Endodermal cell (in vitro differentiated cells): ENCODE measurements at regions not wholly inside any gene's neighbourhood (a gene's known extent, or its start where the extent isn't known, plus 50 kb on each side); places are given as distances from the start of the nearest gene placed in this dataset.

Experiments
- DNase-seq: peaks from one replicate; pipeline ENCODE4 v3.0.0-alpha.2; 2017
- H3K27ac ChIP-seq: 2 replicates; pipeline ENCODE4 v1.5.1; 2013; ENCODE audit warnings: mild to moderate bottlenecking, low read depth, low read length, moderate library complexity
- H3K27me3 ChIP-seq: 2 replicates; pipeline ENCODE4 v1.6.1; 2013; ENCODE audit warnings: mild to moderate bottlenecking, low read length, moderate library complexity; ENCODE audit not compliant: insufficient read depth, control insufficient read depth, poor library complexity, severe bottlenecking
- H3K36me3 ChIP-seq: 2 replicates; pipeline ENCODE4 v1.7.0; 2013; ENCODE audit warnings: mild to moderate bottlenecking, low read length, moderate library complexity; ENCODE audit not compliant: control insufficient read depth, insufficient read depth
- H3K4me1 ChIP-seq: one replicate; pipeline ENCODE4 v1.7.0; 2013; ENCODE audit warnings: low read length; ENCODE audit not compliant: control insufficient read depth, insufficient read depth
- H3K4me3 ChIP-seq: 2 replicates; pipeline ENCODE4 v1.5.1; 2013; ENCODE audit warnings: mild to moderate bottlenecking, low read length, moderate library complexity
- H3K9ac ChIP-seq: 2 replicates; pipeline ENCODE4 v1.6.1; 2013; ENCODE audit warnings: mild to moderate bottlenecking, low read length, moderate library complexity; ENCODE audit not compliant: poor library complexity, severe bottlenecking; ENCODE audit errors: extremely low read depth
- H3K9me3 ChIP-seq: 2 replicates; pipeline ENCODE4 v1.6.1; 2013; ENCODE audit warnings: mild to moderate bottlenecking, low read length, moderate library complexity; ENCODE audit not compliant: control insufficient read depth
- H3K27ac Mint-ChIP-seq: 2 replicates; pipeline ENCODE4 v1.8.0; 2020; ENCODE audit warnings: mixed read lengths
- H3K27me3 Mint-ChIP-seq: 2 replicates; pipeline ENCODE4 v1.8.0; 2021; ENCODE audit warnings: mild to moderate bottlenecking, mixed read lengths; ENCODE audit not compliant: insufficient read depth
- H3K36me3 Mint-ChIP-seq: 2 replicates; pipeline ENCODE4 v1.8.0; 2020; ENCODE audit warnings: low read depth, mixed read lengths
- H3K4me1 Mint-ChIP-seq: 2 replicates; pipeline ENCODE4 v1.8.0; 2020; ENCODE audit warnings: mixed read lengths
- H3K4me3 Mint-ChIP-seq: 2 replicates; pipeline ENCODE4 v1.8.0; 2020; ENCODE audit warnings: mild to moderate bottlenecking, moderate library complexity, mixed read lengths
- H3K9me3 Mint-ChIP-seq: 2 replicates; pipeline ENCODE4 v1.8.0; 2020; ENCODE audit warnings: mild to moderate bottlenecking, mixed read lengths
- CTCF ChIP-seq: fragments of 200-600 bp; sonication (generic); conservative IDR thresholded peaks from 2 replicates; pipeline ENCODE4 v1.5.0; 2021; ENCODE audit warnings: antibody characterized with exemption, mild to moderate bottlenecking
- WGBS, 2 experiments: methylation state at CpG; one replicate each; pipeline versions ENCODE4 v1.1.5 to v1.1.7; 2013; ENCODE audit warnings: missing lambda C conversion rate in 2 of 2, mixed read lengths in 1 of 2; ENCODE audit not compliant: insufficient coverage in 1 of 2, insufficient read length in 1 of 2; 5-methylcytosine and 5-hydroxymethylcytosine counted together

- no peaks in the 10 kb centered on the region for H3K27me3 Mint-ChIP-seq
- DNase-seq: no peak
- H3K4me1 Mint-ChIP-seq: peaks cover 2% of the 10 kb centered on the region
- Histone ChIP-seq H3K4me3 (no peak overlapping the region), H3K27me3 (no peaks in the 10 kb centered on the region), H3K9ac (no peak overlapping the region), H3K9me3 (no peaks in the 10 kb centered on the region), H3K36me3 (no peaks in the 10 kb centered on the region), H3K4me1 (no peaks in the 10 kb centered on the region), H3K27ac (no peak overlapping the region)
- TF ChIP-seq CTCF: no peak
- H3K27ac Mint-ChIP-seq: no peak overlapping the region
- H3K36me3 Mint-ChIP-seq: no peaks in the 10 kb centered on the region
- H3K9me3 Mint-ChIP-seq: peaks cover 1% of the 10 kb centered on the region
- 87 to 94% methylated on average over 3 of the region's 3 CpGs for WGBS, 2 experiments
- H3K4me3 Mint-ChIP-seq: no peak overlapping the region
Observed at GRCh38 chr5:29805804-29806203, 1387.7 kb upstream of the CDH6 start.

GRCh38 chr5:29800752-29801151, 1392.7 kb upstream of the CDH6 start:
- no peak overlapping the region for H3K27ac Mint-ChIP-seq
- no peaks in the 10 kb centered on the region for H3K27me3 ChIP-seq
- no peak overlapping the region for H3K4me3 Mint-ChIP-seq
- H3K4me1 ChIP-seq: no peaks in the 10 kb centered on the region
- peaks cover 6% of the 10 kb centered on the region for H3K4me1 Mint-ChIP-seq
- no peak for TF ChIP-seq CTCF
- 92 to 100% methylated on average over 5 of the region's 5 CpGs for WGBS, 2 experiments
- H3K9ac ChIP-seq: no peak overlapping the region
- no peak overlapping the region for H3K4me3 ChIP-seq
- H3K27me3 Mint-ChIP-seq: peaks cover 2% of the 10 kb centered on the region
- H3K27ac ChIP-seq: no peak overlapping the region
- peaks cover 4% of the 10 kb centered on the region for H3K36me3 Mint-ChIP-seq
- no peak for DNase-seq
- H3K36me3 ChIP-seq: no peaks in the 10 kb centered on the region
- H3K9me3 ChIP-seq: no peaks in the 10 kb centered on the region
- peaks cover 12% of the 10 kb centered on the region for H3K9me3 Mint-ChIP-seq

GRCh38 chr5:29796013-29796412, 1397.5 kb upstream of the CDH6 start:
- H3K4me3 Mint-ChIP-seq: no peak overlapping the region

More at GRCh38 chr5:29796013-29796412, 1397.5 kb upstream of the CDH6 start:
- Histone ChIP-seq H3K4me1 (peaks cover 3% of the 10 kb centered on the region), H3K27ac (no peak overlapping the region), H3K36me3 (no peaks in the 10 kb centered on the region), H3K4me3 (no peak overlapping the region), H3K9ac (peak overlapping the region; percentile 6), H3K9me3 (no peaks in the 10 kb centered on the region), H3K27me3 (no peaks in the 10 kb centered on the region)
- Mint-ChIP-seq H3K4me1 (peaks cover 20% of the 10 kb centered on the region), H3K36me3 (peaks cover 4% of the 10 kb centered on the region), H3K27me3 (peaks cover 2% of the 10 kb centered on the region), H3K27ac (peak overlapping the region; percentile 87), H3K9me3 (peaks cover 12% of the 10 kb centered on the region)
- peak; percentile 51 for DNase-seq
- no peak for TF ChIP-seq CTCF
- WGBS, 2 experiments: 88 to 93% methylated on average over 1 to 2 of the region's 2 CpGs
